ENCODE measurements at regions not wholly inside any gene's neighbourhood (a gene's known extent, or its start where the extent isn't known, plus 50 kb on each side); places are given as distances from the start of the nearest gene placed in this dataset.

DNA sequence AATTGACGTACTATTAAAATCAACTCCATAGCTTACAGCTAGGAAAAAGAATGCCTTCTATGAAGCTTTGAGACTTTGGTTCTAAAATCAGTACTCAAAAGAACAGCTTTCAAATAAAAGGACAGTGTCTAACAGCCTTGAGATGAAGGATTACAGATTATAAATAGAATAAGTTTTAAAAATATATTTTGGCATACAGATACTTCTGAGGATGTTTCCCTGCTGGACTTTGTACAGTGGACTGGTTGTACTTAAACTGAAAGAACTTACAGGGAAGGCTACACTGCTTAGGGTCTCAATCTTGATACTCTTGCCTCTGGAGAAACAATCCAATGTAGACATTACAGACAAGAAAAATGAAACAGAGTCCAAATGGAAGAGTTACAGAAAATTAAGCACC, 452.7 kb downstream of the CETN3 start:
- TF ChIP-seq, protein P1, sequence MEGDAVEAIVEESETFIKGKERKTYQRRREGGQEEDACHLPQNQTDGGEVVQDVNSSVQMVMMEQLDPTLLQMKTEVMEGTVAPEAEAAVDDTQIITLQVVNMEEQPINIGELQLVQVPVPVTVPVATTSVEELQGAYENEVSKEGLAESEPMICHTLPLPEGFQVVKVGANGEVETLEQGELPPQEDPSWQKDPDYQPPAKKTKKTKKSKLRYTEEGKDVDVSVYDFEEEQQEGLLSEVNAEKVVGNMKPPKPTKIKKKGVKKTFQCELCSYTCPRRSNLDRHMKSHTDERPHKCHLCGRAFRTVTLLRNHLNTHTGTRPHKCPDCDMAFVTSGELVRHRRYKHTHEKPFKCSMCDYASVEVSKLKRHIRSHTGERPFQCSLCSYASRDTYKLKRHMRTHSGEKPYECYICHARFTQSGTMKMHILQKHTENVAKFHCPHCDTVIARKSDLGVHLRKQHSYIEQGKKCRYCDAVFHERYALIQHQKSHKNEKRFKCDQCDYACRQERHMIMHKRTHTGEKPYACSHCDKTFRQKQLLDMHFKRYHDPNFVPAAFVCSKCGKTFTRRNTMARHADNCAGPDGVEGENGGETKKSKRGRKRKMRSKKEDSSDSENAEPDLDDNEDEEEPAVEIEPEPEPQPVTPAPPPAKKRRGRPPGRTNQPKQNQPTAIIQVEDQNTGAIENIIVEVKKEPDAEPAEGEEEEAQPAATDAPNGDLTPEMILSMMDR (IDR thresholded peaks at IDR 0.05; ENCODE audit: insufficient read depth, low read length, poor library complexity, severe bottlenecking): no peak
- TF ChIP-seq EZH2phosphoT487 (conservative IDR thresholded peaks at IDR 0.05; ENCODE audit: low read length): no peak

All from SU-DHL-6 (cell line).